HG03175 (cell line): ENCODE measurements at regions not wholly inside any gene's neighbourhood (a gene's known extent, or its start where the extent isn't known, plus 50 kb on each side); places are given as distances from the start of the nearest gene placed in this dataset.
"Not testable (repeated sequence)": the region's sequence is repeated elsewhere in the genome, so short reads cannot be mapped to it uniquely, and the experiment has no call there.

Experiments
- ATAC-seq: cut with Tn5 transposase; IDR thresholded peaks from one replicate; pipeline ENCODE4 v1.9.1; 2021; ENCODE audit warnings: mild to moderate bottlenecking, moderate library complexity; ENCODE audit not compliant: unreplicated experiment

DNA sequence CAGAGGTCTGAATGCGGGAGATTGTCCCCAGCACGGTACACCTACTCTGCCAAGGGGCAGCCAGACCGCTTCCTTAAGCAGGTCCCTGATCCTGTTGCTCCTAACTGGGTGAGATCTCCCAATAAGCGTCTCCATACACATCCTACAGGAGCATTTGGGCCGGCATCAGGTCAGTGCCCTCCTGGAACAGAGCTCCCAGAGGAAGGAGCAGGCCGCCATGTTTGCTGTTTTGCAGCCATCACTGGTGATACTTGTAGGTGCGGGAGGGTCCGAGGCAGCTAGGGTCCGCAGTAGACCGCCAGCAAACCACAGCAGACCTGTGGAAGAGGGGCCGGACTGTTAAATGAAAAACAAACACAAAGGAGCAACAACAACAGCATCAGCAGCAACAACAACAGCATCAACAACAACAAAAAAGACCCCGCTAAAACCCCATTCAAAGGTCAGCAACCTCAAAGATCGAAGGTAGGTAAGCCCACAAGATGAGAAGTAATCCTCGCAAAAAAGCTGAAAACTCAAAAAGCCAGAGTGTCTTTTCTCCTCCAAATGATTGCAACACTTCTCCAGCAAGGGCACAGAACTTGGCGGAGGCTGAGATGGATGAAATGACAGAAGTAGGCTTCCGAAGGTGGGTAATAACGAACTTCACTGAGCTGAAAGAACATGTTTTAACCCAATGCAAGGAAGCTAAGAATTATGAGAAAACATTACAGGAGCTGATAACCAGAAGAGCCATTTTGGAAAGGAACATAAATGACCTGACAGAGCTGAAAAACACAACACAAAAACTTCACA is 79.0 kb upstream of the CDH7 start:
- ATAC-seq: no peak

DNA sequence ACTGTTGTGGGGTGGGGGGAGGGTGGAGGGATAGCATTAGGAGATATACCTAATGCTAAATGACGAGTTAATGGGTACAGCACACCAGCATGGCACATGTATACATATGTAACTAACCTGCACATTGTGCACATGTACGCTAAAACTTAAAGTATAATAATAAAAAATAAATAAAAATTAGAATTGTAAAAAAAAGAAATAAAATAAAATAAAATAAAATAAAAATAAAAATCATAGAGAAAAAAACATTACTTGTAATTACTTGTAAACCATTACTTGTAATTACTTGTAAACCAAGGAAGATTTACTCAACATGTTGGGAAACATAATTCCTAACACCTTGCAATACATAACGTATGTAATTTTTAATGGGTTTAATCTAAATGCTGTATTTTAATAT is 80.7 kb upstream of the CDH7 start:
- ATAC-seq: not testable (repeated sequence)

DNA sequence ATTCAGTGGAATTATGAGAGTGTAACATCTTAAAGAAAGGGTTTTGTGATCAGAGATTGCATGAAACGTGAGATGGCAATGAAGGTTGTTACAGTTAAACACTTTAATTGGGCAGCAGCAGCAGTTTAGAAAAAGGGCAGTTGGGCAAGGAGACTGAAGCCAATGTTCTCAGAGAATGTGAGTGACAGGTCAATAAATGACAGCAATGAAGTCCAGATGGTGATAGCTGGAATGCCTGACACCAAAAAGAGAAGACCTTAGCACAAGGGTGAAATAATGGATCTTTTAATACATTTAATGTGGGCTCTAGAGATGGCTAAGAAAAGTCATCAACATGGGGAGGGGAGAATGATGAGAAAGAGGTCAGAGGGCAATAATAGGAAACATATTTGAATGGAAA is 89.4 kb upstream of the CDH7 start:
- no peak for ATAC-seq

DNA sequence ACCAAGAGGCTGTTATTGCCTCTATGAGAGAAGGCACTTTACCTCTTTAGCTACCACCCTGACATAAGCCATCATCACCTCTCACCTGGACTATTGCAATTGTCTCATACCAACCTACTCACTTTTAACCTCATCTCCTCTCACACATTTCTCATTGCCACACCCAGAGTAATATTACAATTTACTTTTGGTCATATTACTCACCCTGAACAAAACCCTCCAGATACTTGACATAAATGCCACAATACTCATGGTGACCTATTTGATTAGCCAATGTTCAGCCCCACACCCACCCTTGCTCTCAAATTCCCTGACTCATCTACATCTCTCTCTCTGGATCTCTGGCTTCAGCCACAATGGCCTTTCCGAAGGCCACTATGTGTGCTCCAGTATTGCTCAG is 90.9 kb upstream of the CDH7 start:
- no peak for ATAC-seq

DNA sequence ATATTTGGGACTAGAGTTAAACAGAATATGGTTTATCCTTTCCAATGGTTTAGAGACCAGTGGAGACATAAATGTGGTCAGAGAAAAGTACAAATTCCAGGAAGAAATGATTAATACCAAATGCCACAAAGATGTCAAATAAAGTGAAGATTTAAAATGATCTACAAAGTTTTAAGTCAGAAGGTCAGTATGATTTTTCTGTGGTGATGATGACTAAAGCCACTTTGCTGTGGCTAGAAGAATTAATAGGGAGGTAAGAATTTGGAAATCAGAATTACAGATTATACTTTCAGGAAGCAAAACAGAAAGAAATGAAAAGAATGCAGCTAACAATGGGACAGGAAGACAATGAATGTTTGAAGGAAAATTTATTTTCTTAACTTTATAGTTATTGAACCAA is 91.5 kb upstream of the CDH7 start:
- ATAC-seq: no peak

DNA sequence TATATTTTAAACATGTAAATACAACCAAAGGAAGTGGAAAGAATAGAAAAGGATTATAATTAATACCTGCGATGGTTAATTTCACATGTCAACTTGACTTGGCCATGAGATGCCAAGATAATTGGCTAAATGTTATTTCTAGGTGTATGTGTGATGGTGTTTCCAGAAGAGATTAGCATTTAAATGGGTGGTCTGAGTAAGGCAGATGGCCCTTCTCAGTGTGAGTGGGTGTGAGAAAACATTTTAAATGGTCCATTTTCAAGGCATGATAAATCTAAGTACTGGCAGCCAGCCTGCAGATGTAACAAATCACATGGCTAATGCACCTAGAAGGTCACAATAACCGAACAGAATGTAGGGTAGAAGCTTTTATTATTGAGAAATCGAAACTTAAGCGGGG is 99.6 kb upstream of the CDH7 start:
- no peak for ATAC-seq

DNA sequence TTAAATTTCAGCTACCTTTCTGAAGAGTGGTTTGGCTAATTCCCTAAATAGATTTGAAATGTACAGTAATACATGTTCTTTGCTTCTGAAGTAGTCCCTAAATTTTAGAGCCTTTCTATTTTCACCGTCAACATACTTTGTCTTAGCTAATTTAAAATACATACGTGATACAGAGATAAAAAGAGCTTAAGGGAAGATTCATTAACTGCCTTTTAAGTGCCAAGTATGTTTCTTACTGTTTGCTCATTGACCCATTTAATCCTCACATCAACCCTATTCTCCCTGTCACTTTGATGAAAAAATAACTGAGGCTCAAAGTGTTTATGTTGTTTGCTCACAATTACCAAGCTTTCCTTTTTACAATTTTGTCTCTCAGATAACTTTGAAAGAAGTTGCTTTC is 118.6 kb upstream of the CDH7 start:
- ATAC-seq: no peak

DNA sequence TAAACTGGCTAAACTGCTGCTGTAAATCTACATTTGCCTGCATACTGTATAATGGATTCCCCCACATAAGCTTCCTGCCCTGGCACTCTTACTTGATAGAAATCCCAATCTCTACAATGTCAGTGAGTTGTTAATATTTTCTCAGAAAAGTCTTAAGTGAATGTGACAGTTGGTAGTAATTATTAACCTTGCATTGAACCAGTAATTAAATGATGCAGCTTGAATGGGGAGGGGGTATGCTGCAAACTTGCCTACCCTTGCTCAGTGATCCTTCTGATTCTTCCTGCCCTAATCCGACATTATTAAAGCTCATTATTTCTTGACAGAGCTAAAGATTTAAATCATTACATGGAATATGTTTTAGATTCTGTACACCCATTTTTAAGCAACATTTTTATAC is 119.0 kb upstream of the CDH7 start:
- ATAC-seq: no peak

DNA sequence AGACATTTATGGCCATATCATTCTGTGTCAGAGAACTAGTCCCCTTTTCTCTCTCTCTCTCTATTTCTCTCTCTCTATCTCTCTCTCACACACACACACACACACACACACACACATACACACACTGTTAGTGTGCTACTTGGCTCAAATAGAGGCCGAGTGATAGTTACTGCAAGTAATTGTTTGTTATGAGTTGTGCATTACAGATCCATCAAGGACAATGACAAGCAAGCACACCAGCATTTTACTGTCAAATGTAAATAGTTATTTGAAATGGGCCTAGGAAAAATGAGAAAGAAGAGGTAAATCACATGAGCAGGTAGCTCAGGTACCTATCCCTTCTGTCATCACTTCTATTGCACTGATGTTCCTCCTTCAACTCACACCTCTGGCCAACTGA is 122.4 kb upstream of the CDH7 start:
- no peak for ATAC-seq

DNA sequence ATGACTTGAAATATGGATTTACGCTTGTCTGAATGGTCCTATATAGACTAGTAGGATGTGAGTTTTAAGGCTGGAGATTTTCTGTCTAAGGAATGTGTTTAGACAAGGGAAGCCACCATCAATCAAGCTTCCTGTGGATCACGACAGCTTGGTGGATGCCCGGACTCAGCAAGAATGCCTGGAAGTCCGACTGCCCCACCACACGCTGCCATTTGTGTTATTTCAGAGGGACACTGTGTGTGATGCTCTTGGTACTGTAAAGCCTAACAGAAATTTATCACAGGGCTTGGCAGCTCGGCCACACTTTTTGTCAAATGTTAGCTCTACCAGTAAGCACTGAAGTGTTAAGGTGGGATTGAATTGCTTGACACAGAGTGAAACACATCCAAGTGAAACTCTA is 127.1 kb upstream of the CDH7 start:
- no peak for ATAC-seq

DNA sequence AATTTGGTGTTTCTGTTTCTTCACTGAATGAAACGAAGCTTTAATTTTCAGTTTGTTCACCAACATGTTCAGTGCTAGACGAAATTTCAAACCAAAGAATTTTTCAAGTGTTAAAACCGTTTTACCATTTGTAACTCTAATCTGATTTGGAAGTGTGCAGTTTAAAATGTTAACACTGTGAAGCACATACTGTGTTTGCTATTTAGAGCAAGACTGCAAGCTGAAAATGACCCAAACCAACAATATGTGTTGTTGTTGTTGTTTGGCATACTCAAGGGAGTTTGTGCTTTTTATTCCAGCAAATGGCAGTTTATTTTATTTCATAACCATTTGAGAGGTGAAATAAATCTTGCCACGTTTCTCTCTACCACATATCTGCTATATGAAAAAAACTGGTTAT is 128.4 kb upstream of the CDH7 start:
- ATAC-seq: no peak

DNA sequence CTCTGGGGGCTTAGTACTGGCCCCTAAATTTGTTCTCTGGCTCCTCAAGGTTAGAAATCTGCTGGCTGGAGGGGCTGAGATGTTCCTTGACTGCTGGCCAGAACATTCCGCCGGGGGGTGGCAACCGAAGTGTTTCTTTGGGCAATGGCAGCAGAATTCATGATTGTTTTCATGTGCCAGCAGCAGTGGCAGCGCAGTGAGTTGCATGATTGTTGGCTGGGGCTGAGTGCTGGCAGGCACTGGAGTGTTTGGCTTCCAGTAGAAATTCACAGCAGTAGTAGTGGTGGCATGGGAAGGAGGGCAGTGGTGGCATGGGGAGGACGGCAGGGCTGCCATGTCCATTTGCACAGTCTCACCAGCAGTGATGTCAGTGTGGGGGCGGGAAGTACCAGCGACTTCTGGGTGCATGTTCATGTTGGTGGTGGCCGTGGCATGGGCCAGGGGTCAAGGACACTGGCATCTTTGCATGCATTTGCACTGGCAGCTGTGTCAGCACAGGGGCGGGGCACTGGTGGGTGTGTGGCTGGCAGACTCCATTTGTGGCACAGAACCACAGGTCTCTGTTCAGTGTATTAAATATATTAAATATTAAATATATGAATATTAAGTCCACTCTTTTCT is 130.6 kb upstream of the CDH7 start:
- ATAC-seq: no peak

DNA sequence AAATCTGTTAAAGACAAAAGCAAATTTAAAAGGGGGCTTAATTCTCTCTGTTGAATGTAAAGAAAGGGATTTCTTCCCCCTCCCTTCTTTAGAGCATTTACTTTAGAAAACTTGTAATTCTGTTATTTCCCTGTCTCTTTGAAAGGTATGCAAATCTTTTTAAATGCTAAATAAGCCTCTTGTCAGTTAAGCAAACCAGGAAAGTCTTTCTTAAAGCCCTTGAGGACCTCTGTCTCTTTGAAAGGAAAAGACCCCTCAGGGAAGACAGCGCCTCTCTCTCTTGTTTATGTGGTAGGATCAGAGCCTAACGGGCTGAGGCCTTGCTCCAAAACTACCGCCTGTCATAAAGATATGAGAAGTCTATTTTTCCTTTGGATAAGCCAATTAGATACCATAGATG is 139.9 kb upstream of the CDH7 start:
- ATAC-seq: no peak

DNA sequence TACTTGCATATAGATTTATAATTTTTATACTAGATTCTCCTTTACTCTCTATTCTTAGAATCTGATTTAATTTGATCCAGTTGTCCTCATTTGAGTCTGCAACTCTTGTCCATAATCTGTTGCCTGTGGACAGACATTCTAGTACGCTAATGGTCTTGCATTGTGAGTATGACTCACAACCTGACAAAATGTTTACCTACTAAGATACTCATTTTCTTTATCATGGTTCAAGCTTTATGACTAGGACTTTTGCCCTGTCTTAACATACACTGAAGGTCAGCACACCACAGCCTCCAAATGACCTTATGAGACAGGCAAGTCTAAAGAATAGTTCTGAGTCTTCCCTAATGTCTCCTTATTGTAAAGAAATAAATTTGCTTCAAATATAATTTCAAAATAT is 142.3 kb upstream of the CDH7 start:
- no peak for ATAC-seq

DNA sequence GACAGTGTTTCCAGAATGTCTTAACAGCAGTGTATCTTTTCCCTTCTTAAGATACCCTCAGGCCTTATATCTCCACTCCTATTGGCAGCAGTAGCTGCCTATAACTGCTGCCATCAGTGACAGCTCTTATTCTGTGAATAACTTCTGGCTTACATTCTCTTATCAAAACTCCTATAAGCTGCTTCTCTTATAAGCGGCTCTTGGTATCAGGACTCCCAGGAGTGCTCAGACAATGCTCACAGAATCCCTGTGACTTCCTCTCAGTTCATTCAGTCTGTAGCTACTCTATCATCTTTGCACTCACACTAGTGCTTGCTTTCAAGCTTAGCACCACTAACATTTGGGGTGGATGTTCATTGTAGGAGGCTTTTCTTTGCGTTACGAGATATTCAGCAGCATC is 143.7 kb upstream of the CDH7 start:
- no peak for ATAC-seq

DNA sequence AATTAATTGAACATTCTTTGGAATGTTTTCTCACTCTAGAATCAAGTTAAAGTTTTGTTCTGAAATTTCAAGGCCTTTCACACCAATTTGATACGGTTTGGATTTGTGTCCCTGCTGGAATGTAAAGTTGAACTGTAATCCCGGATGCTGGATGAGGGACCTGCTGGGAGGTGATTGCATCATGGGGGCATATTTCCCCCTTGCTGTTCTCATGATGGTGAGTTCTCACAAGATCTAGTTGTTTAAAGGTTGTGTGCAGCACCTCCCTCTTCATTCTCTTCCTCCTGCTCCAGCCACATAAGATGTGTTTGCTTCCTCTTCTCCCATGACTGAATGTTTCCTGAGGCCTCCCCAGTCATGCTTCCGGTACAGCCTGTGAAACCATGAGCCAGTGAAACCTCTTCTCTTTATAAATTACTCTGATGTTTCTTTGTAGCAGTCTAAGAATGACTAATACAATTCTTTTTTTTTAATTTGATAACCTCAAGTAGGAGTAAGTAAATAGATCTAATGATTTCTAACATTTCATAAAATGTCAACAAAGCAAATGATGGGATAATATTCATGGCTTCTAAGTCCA is 144.2 kb upstream of the CDH7 start:
- no peak for ATAC-seq

DNA sequence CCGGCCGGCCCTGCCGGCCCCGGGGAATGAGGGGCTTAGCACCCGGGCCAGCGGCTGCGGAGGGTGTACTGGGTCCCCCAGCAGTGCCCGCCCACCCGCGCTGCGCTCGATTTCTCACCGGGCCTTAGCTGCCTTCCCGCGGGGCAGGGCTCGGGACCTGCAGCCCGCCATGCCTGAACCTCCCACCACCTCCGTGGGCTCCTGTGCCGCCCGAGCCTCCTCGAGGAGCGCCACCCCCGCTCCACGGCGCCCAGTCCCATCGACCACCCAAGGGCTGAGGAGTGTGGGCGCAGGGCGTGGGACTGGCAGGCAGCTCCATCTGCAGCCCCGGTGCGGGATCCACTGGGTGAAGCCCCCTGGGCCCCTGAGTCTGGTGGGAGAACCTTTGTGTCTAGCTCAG is 145.5 kb upstream of the CDH7 start:
- not testable (repeated sequence) for ATAC-seq

DNA sequence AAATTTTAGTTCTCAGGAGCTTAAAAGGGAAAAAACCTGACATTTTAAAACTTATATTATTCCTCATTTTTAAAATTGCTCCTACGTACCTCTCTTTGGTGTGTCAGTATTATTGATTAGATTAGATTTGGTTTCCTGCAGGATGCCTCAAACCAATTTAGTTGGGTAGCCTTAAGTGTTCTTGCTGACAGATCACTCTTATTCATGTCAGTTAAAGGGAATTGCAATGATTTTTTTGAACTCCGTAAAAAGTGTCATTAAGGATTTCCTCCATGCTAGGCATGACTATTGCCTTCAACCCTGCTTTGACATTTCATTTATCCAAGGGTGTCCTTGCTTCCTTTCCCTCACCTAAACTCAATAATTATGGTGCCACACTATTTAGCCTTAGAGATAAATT is 149.0 kb upstream of the CDH7 start:
- no peak for ATAC-seq

DNA sequence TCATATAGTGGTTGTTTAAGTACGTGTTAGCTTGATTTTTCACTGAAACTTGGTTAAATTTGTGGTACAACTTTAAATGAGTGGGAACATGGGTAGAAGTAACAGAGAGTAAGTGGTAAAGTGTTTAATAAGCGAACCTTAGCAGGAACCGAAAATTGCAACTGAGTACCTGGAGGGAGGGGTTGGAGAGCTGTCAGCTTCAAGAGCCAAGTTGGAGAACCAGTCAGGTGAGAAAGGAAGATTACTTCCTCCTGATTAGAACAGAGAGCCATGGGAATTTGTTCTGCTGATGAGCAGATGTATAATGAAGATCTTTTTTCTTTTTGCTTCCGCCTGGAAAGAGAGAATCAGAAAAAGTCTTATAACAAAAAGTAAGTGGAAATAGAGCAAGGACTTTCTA is 158.4 kb upstream of the CDH7 start:
- ATAC-seq: no peak

DNA sequence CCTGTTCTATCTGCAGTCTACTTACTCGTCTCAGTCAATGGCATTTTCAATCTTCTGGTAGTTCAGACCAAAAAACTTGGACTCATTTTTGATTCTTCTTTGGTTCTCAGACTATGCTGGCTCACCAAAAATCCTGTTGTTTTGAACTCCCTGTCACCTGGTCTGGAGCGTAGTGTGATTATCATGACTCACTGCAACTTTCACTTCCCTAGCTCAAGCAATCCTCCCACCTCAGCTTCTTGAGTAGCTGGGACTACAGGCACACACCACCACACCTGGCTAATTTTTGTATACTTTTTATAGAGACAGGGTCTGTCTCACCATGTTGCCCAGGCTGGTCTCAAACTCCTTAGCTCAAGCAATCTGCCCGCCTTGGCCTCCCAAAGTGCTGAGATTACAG is 163.3 kb upstream of the CDH7 start:
- ATAC-seq: no peak

DNA sequence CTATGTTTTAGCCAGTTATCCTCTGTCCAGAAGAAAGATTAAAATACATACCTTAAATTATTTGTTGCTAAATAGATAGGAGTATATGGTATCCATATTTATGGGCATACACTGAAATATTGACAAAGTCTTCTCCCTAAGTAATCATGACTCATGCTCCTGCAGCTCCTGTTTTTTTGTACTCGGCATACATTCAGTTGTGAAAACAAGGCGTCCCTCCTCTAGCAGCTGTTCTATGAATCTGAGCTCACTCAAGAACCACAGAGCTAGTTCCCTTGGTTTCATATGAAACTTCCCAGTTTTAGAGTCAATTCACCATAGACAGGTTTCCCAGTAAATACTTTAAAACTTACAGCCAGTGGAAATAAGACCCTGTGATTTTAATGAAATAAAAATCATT is 168.7 kb upstream of the CDH7 start:
- ATAC-seq: not testable (repeated sequence)

DNA sequence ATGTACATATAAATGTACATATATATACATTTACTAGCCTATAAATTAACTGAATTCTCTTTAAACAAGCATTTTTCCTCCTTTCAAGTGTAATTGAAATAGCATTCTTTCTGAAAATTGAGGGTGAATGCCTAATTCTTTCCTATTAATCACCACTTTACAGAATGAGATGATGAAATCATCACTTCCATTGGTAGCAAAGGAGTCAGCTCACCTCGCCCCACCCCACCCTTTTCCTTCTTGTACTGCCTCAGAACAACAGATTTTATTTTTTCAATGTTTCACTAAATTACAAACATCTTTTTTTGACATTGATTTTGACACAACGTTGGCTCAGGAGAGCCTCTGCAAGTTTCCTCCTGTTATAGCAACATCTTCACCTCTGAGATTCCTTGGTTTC is 181.9 kb upstream of the CDH7 start:
- no peak for ATAC-seq

DNA sequence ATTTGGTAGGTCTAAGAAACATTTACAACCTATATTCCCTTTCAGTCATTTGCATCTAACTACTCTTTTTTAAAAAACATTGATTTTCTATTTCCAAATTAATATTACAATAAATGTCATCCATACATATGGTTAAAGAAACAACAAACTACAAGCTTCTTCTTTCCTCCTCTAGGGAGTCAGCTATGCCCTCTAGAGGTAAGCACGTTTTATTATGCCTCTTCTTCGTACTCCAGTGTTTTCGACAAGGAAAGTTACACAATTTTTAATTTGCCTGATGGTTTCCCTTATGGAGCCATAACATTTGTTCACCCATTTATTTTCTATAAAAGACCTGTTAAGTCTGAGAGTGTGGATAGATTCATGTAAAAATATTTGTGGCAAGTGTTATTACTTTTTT is 183.4 kb upstream of the CDH7 start:
- no peak for ATAC-seq
